IPS-NIHi7 (cell line): ENCODE measurements at regions not wholly inside any gene's neighbourhood (a gene's known extent, or its start where the extent isn't known, plus 50 kb on each side); places are given as distances from the start of the nearest gene placed in this dataset.

ENCODE experiments used
- DNase-seq: peaks from one replicate; pipeline ENCODE4 v3.0.0; 2012; ENCODE audit warnings: mixed read lengths; ENCODE audit errors: extremely low spot score

GRCh38 chr6:21467091-21467490 is 126.5 kb upstream of the SOX4 start:
- DNase-seq, result no peak

- no peak for DNase-seq
Observed at GRCh38 chr6:21468461-21468860, 125.1 kb upstream of the SOX4 start.

- DNase-seq, result no peak
Observed at GRCh38 chr6:21469213-21469612, 124.3 kb upstream of the SOX4 start.

GRCh38 chr6:21476112-21476511 is 117.4 kb upstream of the SOX4 start:
- DNase-seq, result no peak

- no peak for DNase-seq
Observed at GRCh38 chr6:21478411-21478810, 115.1 kb upstream of the SOX4 start.

GRCh38 chr6:21478883-21479539 is 114.5 kb upstream of the SOX4 start:
- DNase-seq, result no peak

GRCh38 chr6:21486115-21486514 is 107.4 kb upstream of the SOX4 start:
- no peak for DNase-seq

- DNase-seq, result no peak
Observed at GRCh38 chr6:21489826-21490225, 103.7 kb upstream of the SOX4 start.

GRCh38 chr6:21491955-21492354 is 101.6 kb upstream of the SOX4 start:
- DNase-seq, result no peak

GRCh38 chr6:21494505-21494904 is 99.0 kb upstream of the SOX4 start:
- no peak for DNase-seq

GRCh38 chr6:21496196-21496595 is 97.4 kb upstream of the SOX4 start:
- DNase-seq, result no peak

GRCh38 chr6:21496706-21497105 is 96.8 kb upstream of the SOX4 start:
- no peak for DNase-seq

GRCh38 chr6:21500314-21501020 is 93.1 kb upstream of the SOX4 start:
- no peak for DNase-seq

- no peak for DNase-seq
Observed at GRCh38 chr6:21501021-21501354, 92.6 kb upstream of the SOX4 start.

- DNase-seq, result no peak
Observed at GRCh38 chr6:21501815-21502214, 91.7 kb upstream of the SOX4 start.

GRCh38 chr6:21502682-21503081 is 90.9 kb upstream of the SOX4 start:
- DNase-seq, result no peak

- no peak for DNase-seq
Observed at GRCh38 chr6:21504790-21505189, 88.8 kb upstream of the SOX4 start.

GRCh38 chr6:21505574-21505990 is 88.0 kb upstream of the SOX4 start:
- no peak for DNase-seq

- DNase-seq, result no peak
Observed at GRCh38 chr6:21506126-21506525, 87.4 kb upstream of the SOX4 start.

- DNase-seq, result no peak
Observed at GRCh38 chr6:21507811-21508210, 85.7 kb upstream of the SOX4 start.

GRCh38 chr6:21508753-21509152 is 84.8 kb upstream of the SOX4 start:
- no peak for DNase-seq

GRCh38 chr6:21511891-21512550 is 81.5 kb upstream of the SOX4 start:
- no peak for DNase-seq

GRCh38 chr6:21514288-21514687 is 79.3 kb upstream of the SOX4 start:
- no peak for DNase-seq
